SU-DHL-6 (cell line): ENCODE measurements at regions not wholly inside any gene's neighbourhood (a gene's known extent, or its start where the extent isn't known, plus 50 kb on each side); places are given as distances from the start of the nearest gene placed in this dataset.

Source experiments
- CTCF ChIP-seq: fragments of 200-600 bp; sonication (generic); IDR thresholded peaks from one replicate; pipeline ENCODE4 v1.5.1; 2017; ENCODE audit warnings: antibody characterized with exemption, mild to moderate bottlenecking, low read length, moderate library complexity; ENCODE audit not compliant: insufficient read depth, poor library complexity, severe bottlenecking
- EZH2phosphoT487 ChIP-seq: fragments of 200-600 bp; sonication (generic), shearing (Covaris generic); conservative IDR thresholded peaks from 2 replicates; pipeline ENCODE4 v1.6.1; 2018; ENCODE audit warnings: mild to moderate bottlenecking, antibody characterized with exemption, low read length, moderate library complexity, mixed read lengths

- TF ChIP-seq CTCF = no peak
- no peak for TF ChIP-seq EZH2phosphoT487
Observed at GRCh38 chr16:65895906-65896305, 470.6 kb upstream of the CDH5 start.
